ENCODE measurements at regions not wholly inside any gene's neighbourhood (a gene's known extent, or its start where the extent isn't known, plus 50 kb on each side); places are given as distances from the start of the nearest gene placed in this dataset.
"Not testable (repeated sequence)": the region's sequence is repeated elsewhere in the genome, so short reads cannot be mapped to it uniquely, and the experiment has no call there.

- TF ChIP-seq POLR2A (IDR thresholded peaks at IDR 0.05) = no peak
- TF ChIP-seq, protein P1, sequence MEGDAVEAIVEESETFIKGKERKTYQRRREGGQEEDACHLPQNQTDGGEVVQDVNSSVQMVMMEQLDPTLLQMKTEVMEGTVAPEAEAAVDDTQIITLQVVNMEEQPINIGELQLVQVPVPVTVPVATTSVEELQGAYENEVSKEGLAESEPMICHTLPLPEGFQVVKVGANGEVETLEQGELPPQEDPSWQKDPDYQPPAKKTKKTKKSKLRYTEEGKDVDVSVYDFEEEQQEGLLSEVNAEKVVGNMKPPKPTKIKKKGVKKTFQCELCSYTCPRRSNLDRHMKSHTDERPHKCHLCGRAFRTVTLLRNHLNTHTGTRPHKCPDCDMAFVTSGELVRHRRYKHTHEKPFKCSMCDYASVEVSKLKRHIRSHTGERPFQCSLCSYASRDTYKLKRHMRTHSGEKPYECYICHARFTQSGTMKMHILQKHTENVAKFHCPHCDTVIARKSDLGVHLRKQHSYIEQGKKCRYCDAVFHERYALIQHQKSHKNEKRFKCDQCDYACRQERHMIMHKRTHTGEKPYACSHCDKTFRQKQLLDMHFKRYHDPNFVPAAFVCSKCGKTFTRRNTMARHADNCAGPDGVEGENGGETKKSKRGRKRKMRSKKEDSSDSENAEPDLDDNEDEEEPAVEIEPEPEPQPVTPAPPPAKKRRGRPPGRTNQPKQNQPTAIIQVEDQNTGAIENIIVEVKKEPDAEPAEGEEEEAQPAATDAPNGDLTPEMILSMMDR (IDR thresholded peaks at IDR 0.05) = no peak
- intact Hi-C loops (cut with DNase I; ENCODE audit: low total_unique reads) = no loop called here
- DNase-seq = no peak
- H3K4me1 ChIP-seq = no peaks in the 10 kb centered on the region
- H3K27ac ChIP-seq = no peak overlapping the region
- no peaks in the 10 kb centered on the region for H3K36me3 ChIP-seq (ENCODE audit: low read depth, missing control alignments)
- no peak overlapping the region for H3K4me3 ChIP-seq
- H3K27me3 ChIP-seq = no peaks in the 10 kb centered on the region
- WGBS, 2 donors = 64 to 69% methylated on average over 2 of the region's 2 CpGs
- no peaks in the 10 kb centered on the region for H3K9me3 ChIP-seq
Observed at GRCh38 chr3:145906755-145907154, 254.2 kb downstream of the PLOD2 start.

DNA sequence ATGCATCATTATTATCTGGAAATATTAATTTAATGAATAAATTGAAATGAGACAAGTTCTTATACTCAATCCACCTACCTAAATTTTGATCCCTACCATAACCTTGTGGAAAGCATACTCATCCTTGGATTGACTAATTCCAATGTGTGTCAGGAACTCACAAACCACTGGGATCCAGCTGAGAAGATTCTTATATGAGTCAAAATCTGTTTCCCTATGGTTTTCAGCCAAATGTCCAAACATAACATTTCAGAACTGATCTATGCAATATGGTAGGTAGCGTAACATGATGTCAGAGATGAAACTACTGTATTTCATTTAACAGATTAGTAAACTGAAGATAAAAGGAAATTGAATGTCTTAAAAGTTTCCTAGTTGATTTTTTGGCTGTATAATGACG, 250.0 kb downstream of the PLOD2 start:
- intact Hi-C loops (cut with DNase I; ENCODE audit: low total_unique reads) = no loop called here

GRCh38 chr3:145915787-145916186, 245.2 kb downstream of the PLOD2 start:
- no peaks in the 10 kb centered on the region for H3K9me3 ChIP-seq
- DNase-seq = no peak
- no peak for TF ChIP-seq POLR2A (IDR thresholded peaks at IDR 0.05)
- H3K36me3 ChIP-seq (ENCODE audit: low read depth, missing control alignments) = no peaks in the 10 kb centered on the region
- no peak overlapping the region for H3K27ac ChIP-seq
- H3K4me3 ChIP-seq = no peak overlapping the region
- no peaks in the 10 kb centered on the region for H3K4me1 ChIP-seq
- H3K27me3 ChIP-seq = no peaks in the 10 kb centered on the region
- 80 to 83% methylated on average over 3 of the region's 3 CpGs for WGBS, 2 donors
- intact Hi-C loops (cut with DNase I; ENCODE audit: low total_unique reads) = no loop called here

More for the DNA sequence above, 250.0 kb downstream of the PLOD2 start:
- Histone ChIP-seq H3K36me3 (ENCODE audit: low read depth, missing control alignments) (no peaks in the 10 kb centered on the region), H3K9me3 (no peaks in the 10 kb centered on the region), H3K27ac (no peak overlapping the region), H3K4me1 (no peaks in the 10 kb centered on the region), H3K27me3 (no peaks in the 10 kb centered on the region), H3K4me3 (no peak overlapping the region)
- TF ChIP-seq, protein P1 (IDR thresholded peaks at IDR 0.05) = no peak
- TF ChIP-seq POLR2A (IDR thresholded peaks at IDR 0.05) = no peak
- 47 to 61% methylated on average over 2 of the region's 2 CpGs for WGBS, 2 donors
- DNase-seq = no peak

DNA sequence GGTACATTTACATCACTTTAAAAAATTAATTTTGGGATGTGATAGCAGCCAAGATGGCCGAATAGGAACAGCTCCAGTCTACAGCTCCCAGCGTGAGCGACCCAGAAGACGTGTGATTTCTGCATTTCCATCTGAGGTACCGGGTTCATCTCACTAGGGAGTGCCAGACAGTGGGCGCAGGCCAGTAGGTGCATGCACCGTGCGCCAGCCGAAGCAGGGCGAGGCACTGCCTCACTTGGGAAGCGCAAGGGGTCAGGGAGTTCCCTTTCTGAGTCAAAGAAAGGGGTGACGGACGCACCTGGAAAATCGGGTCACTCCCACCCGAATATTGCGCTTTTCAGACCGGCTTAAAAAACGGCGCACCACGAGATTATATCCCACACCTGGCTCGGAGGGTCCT, 233.2 kb downstream of the PLOD2 start:
- 67% methylated on average over 1 of the region's 21 CpGs; no CpG with 5 or more reads in 1 of the 2 donors for WGBS, 2 donors
- intact Hi-C loops (cut with DNase I; ENCODE audit: low total_unique reads); H3K27ac ChIP-seq: not testable (repeated sequence)

DNA sequence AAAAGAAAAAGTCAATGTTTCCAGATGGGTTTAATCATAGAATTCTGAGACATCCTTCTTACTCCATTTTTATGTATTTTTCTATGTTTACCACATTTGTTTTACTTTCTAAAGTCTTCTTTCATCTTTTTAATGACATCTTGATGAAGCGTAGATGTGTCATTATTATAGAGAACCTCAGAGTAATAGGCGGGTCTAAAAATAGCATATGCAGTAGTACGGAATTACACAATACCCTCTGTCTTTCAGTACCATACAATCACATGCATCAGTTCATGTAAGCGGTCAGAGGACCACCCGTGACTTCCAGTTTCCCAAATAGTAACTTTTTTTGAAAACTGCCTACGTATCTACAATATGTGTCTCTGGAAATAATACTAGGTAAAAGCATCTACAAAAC, 224.0 kb downstream of the PLOD2 start:
- Histone ChIP-seq H3K36me3 (ENCODE audit: low read depth, missing control alignments) (no peaks in the 10 kb centered on the region), H3K9me3 (no peaks in the 10 kb centered on the region), H3K27me3 (no peaks in the 10 kb centered on the region), H3K4me3 (no peak overlapping the region), H3K27ac (no peak overlapping the region), H3K4me1 (no peaks in the 10 kb centered on the region)
- no peak for TF ChIP-seq POLR2A (IDR thresholded peaks at IDR 0.05)
- TF ChIP-seq, protein P1 (IDR thresholded peaks at IDR 0.05) = no peak
- DNase-seq = no peak
- intact Hi-C loops (cut with DNase I; ENCODE audit: low total_unique reads) = no loop called here
- WGBS, 2 donors = 76 to 84% methylated on average over 6 of the region's 6 CpGs

More for the DNA sequence above, 233.2 kb downstream of the PLOD2 start:
- not testable (repeated sequence) for H3K9me3 ChIP-seq; H3K27me3 ChIP-seq; H3K36me3 ChIP-seq (ENCODE audit: low read depth, missing control alignments); DNase-seq; H3K4me1 ChIP-seq; H3K4me3 ChIP-seq

DNA sequence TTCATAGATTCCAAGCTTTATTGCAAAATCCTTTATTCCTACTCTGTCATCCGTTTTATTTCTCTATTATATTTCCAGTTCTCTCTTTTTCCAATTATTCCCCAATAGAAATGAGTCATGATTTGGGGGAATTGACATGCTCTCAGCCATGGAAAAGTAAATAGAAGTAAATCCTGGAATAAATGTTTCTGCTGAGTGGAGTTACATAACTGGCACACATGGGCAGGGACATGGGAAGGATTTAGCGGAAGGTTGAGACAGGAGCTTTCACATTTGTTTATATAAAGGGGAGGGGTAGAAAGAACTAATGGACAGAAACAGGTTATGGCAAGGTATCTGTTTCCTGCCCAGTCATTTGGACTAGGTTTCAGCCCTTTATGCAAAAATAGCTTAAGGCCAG, 221.6 kb downstream of the PLOD2 start:
- intact Hi-C loops (cut with DNase I; ENCODE audit: low total_unique reads) = no loop called here
- H3K4me3 ChIP-seq = no peak overlapping the region
- TF ChIP-seq, protein P1 (IDR thresholded peaks at IDR 0.05) = no peak
- no peak for TF ChIP-seq POLR2A (IDR thresholded peaks at IDR 0.05)
- H3K27ac ChIP-seq = no peak overlapping the region
- H3K27me3 ChIP-seq = no peaks in the 10 kb centered on the region
- DNase-seq = no peak
- 85 to 100% methylated on average over 2 of the region's 2 CpGs for WGBS, 2 donors
- no peaks in the 10 kb centered on the region for H3K36me3 ChIP-seq (ENCODE audit: low read depth, missing control alignments)
- H3K4me1 ChIP-seq = no peaks in the 10 kb centered on the region
- H3K9me3 ChIP-seq = no peaks in the 10 kb centered on the region
